H1 (cell line): ENCODE measurements at regions not wholly inside any gene's neighbourhood (a gene's known extent, or its start where the extent isn't known, plus 50 kb on each side); places are given as distances from the start of the nearest gene placed in this dataset.

Experiments
- ATF2 ChIP-seq: IDR thresholded peaks from 2 replicates; pipeline ENCODE4 v1.6.1; 2012; ENCODE audit warnings: low read length, inconsistent platforms
- CREB1 ChIP-seq: IDR thresholded peaks from 2 replicates; pipeline ENCODE4 v1.6.1; 2012; ENCODE audit warnings: inconsistent platforms
- EP300 ChIP-seq, 2 experiments: IDR thresholded peaks; 1 replicate in 1 of 2; 2 replicates in 1 of 2; pipeline ENCODE4 v1.6.1; 2011 to 2012; ENCODE audit warnings: low read depth in 2 of 2, low read length in 2 of 2, mild to moderate bottlenecking in 2 of 2, borderline replicate concordance in 1 of 2, inconsistent platforms in 1 of 2, moderate library complexity in 1 of 2
- TF ChIP-seq, protein P1 (sequence below), 3 experiments: IDR thresholded peaks; 1 replicate in 2 of 3; 2 replicates in 1 of 3; pipeline versions ENCODE4 v1.5.1 to v1.6.1; 2011; ENCODE audit warnings: low read length in 3 of 3, mild to moderate bottlenecking in 3 of 3, inconsistent platforms in 2 of 3, low read depth in 1 of 3, moderate library complexity in 1 of 3; ENCODE audit not compliant: insufficient read depth in 1 of 3; ENCODE audit errors: control extremely low read depth in 1 of 3
- TF ChIP-seq, protein P2 (sequence below): IDR thresholded peaks from 2 replicates; pipeline ENCODE4 v1.6.1; 2011; ENCODE audit warnings: low read length, improper control_type of control experiment

DNA sequence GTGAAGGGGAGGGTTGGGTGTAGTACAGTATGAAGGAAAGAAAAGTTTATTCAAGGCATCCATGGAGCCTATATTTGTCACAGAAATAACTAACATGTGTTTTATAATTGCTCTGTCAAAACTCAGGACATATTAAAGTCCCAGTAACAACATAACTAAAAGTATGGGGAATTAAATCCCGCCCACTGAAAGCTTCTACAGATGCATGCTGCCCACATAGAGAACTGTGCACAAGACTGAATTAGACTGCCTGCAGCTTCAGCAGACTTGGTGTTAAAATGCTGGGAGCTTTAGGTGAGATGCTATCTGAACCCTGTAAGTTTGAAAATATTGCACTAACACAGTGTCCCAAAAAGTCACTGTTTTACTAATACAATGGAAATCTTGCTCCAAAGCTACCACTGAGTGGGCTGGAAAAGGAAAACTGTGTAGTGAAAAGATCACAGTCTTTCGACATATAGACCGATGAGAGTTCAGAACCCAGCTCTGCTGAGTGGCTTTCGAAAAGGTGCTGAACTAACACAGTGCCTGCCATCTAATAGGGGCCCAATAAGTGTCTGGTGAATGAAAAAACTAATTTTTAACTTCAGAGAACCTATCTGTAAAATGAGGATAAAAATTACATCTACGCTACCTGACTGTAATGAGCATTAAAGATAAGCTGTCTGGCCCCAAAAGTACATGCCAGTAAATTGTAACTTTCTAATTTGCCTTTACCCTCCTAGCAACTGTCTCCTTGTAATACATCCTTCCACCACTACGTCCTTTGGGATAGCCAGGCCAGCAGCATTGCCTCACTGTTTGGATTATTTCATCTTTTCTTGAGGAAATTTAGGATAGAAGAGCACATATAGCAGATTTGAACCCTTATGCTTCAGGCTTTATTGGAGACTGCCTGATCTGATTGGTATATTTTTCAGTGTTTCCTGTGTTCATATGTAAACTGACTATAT, 237.6 kb downstream of the BCAT1 start:
- TF ChIP-seq ATF2: no peak
- TF ChIP-seq, protein P1, sequence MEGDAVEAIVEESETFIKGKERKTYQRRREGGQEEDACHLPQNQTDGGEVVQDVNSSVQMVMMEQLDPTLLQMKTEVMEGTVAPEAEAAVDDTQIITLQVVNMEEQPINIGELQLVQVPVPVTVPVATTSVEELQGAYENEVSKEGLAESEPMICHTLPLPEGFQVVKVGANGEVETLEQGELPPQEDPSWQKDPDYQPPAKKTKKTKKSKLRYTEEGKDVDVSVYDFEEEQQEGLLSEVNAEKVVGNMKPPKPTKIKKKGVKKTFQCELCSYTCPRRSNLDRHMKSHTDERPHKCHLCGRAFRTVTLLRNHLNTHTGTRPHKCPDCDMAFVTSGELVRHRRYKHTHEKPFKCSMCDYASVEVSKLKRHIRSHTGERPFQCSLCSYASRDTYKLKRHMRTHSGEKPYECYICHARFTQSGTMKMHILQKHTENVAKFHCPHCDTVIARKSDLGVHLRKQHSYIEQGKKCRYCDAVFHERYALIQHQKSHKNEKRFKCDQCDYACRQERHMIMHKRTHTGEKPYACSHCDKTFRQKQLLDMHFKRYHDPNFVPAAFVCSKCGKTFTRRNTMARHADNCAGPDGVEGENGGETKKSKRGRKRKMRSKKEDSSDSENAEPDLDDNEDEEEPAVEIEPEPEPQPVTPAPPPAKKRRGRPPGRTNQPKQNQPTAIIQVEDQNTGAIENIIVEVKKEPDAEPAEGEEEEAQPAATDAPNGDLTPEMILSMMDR (IDR thresholded peaks at IDR 0.05; ENCODE audit: control extremely low read depth in 1 of 3, insufficient read depth in 1 of 3, low read depth in 1 of 3, low read length in 3 of 3): no peak
- TF ChIP-seq EP300 (IDR thresholded peaks at IDR 0.05; ENCODE audit: borderline replicate concordance in 1 of 2, low read depth in 2 of 2, low read length in 2 of 2): no peak
- TF ChIP-seq, protein P2, sequence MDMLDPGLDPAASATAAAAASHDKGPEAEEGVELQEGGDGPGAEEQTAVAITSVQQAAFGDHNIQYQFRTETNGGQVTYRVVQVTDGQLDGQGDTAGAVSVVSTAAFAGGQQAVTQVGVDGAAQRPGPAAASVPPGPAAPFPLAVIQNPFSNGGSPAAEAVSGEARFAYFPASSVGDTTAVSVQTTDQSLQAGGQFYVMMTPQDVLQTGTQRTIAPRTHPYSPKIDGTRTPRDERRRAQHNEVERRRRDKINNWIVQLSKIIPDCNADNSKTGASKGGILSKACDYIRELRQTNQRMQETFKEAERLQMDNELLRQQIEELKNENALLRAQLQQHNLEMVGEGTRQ: no peak
- TF ChIP-seq CREB1: no peak
